Retina (tissue), 1 donor: ENCODE measurements at regions not wholly inside any gene's neighbourhood (a gene's known extent, or its start where the extent isn't known, plus 50 kb on each side); places are given as distances from the start of the nearest gene placed in this dataset.
"Not testable (repeated sequence)": the region's sequence is repeated elsewhere in the genome, so short reads cannot be mapped to it uniquely, and the experiment has no call there.

Experiments
- DNase-seq: peaks from one replicate; pipeline ENCODE4 v3.0.0-alpha.2; 2016

DNA sequence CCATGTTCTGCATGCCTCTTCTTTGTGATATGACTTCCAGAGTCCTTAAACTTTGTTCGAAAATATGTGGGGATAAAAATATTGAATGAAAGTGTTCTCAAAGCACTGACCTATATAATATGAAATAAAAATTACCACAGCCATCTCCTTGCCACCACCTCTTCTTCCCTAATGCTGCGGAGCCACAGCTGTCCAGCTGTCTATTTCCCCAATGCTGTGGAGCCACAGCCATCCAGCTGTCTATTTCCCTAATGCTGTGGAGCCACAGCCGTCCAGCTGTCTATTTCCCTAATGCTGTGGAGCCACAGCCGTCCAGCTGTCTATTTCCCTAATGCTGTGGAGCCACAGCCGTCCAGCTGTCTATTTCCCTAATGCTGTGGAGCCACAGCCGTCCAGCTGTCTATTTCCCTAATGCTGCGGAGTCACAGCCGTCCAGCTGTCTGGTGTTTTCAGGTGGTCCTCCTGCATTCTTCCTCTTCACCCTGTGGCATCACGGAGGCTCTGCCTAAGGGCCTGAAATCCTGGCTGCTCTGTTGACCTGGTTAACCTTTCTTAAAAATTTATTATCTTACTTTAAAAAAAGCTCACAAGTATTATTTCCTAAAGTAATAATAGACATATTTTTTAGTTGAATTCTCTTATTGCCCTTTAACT lies 266.1 kb upstream of the MEX3C start:
- DNase-seq = no peak

DNA sequence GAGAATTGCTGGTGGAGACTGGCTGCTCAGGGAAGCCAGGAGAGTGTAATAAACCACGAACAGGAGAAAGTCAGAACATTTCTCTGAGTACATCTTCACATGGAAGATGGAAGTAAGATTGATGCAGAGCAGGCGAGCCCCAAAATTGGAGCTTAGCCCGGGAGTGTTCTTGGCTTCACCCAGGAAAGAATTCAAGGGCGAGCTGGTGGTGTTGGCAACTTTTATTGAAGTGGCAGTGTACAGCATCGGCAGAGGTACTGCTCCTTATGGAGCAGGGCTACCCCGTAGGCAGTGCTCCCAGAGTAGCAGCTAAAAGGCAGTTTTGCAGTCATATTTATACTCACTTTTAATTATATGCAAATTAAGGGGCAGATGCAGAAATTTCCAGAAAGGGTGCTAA lies 281.4 kb upstream of the MEX3C start:
- no peak for DNase-seq

DNA sequence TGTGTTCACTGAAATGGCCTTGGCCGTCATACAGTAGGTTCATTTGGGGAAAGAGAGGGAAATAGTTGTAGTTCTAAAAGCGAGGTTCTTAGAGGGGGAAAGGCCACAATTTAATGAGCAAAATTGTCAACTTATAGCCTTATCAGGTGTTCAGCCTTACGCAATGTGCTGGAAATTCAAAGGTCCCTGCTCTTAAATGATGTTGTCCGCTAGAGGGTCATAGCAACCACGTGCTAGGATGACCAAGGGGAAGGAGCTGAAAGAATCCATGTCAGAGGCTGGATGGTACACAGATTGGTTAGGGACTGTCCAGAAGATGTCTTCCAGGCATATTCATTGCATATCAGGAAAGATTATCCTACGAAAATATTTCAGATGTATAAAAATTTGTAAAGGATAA lies 282.3 kb upstream of the MEX3C start:
- no peak for DNase-seq

DNA sequence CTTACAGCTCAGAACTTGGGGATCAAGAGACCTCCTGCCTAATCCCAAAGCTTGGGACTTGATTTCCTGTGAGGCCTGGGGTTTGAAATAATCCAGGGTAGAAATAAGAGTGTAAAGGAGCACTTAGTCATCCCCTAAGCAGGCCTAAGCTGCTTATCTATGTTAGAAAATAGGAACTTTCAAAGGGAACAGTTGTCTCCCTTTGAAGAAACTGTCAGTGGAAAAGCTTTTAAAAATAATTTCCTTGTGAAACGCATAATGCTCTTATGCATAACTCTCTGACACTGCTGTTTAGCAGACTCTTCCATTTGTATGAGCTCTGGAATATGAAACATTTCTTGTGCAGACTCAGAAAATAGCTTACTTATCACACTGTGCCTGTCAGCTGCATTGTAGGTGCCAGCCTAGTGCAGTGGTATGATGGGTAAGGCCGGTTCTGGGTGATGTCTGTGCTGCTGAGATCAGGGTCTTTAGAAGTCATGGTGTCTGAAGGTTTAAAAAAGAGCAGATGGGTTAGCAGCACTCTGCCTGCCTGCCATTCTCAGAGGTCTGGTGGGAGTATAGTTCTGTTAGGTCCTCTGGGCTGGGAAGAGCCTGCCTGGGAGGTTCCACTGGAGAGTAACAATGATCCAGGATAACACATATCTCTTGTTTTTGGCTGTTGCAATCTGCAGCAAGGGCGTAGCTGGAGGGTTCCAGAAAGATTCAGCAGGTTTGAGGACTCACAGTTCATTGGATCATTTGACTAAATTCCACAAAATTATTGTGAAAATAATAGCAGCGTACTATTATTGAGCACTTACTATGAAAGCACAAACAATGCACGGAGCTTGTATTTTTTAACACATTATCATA lies 283.2 kb upstream of the MEX3C start:
- DNase-seq = no peak

DNA sequence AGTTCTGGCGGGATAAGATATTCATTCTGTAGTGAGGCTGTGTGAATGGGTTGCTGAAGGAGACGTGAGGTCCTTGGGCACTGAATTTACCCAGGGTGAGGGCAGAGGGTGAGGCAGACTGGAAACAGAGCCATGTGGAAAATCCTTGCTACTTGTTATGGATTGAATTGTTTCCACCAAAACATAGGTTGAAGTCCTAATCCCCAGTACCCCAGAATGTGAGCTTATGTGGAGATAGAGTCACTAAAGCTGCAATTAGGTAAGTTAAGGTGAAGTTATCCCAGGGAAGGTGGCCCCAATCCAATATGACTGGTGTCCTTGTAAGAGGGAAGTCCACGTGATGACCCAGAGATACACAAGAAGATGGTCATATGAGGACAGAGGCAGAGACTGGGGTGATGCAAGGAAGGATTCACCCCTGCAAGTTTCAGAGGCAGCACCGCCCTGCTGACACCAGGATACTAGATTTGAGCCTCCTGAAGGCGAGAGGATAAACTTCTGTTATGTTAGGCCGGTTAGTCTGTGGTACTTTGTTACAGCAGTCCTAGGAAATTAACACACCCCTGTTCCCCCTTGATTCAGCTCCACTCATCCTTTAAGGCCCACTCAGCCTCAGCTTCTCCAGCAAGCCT lies 289.4 kb upstream of the MEX3C start:
- no peak for DNase-seq

DNA sequence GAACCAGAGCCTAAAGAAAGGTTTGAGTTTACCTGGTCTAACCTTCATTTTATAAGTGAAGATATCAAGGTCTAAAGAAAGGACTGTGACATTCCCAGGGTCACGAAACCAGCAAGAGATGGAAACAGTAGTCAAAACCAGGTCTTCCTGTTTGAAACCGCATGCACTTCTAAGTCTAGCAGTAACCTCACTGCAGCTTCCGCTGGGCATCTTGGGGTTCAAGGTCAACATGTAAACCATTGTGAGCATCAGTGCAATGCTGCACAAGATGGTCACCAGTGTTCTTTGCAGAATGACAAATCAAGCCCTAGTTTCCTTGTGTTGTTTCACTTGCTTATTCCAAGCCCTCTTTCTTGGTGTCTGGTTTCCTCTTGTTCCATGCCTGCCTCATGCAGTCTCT lies 292.9 kb upstream of the MEX3C start:
- no peak for DNase-seq

DNA sequence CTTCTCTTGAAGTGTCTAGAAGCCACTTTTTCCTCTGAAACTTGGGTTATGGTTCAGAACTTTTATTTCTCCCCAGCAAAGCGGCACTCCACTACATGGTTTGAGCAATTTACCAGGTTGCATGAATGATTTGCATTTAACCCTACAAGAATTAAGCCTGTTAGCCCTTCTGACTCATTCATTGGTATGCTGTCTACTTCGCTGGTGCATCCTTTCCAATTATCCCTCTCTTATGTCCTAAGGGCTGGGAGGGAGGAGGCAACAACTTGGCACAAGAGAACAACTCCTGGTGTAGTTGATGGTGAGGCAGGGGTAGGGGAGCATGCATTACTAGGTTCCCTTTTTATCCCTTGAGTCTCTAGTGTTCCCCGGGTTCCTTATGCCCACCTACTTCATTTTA lies 293.4 kb upstream of the MEX3C start:
- no peak for DNase-seq

DNA sequence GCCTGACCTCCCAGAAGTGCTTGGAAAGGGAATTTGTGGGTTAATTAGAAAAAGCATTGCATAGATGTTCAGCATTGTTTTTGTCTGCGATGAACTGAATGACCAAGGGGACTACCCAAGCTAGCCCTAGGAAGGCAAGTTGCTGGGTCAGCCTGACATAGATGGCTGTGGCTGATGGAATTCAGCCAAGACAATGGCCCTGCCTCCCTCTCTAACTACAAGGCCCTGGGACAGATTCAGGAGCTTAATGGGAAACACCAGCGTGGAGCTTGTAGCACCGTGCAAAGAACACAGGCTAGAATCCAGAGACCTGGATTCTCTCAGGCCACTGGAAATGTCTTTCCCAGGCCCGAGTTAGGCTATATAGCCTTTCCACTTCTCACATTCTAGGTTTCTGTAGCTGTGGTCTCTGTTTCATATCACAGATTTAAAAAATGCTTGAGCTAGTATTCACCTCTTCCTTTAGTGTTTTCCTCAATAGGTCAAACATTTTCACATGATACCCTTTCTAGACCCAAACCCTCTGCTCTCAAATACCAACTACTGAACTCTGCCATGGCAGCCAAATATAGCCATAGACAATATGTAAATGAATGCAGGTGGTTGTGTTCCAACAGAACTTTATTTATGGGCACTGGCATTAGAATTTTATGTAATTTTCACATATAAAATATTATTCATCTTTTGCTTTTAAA lies 294.3 kb upstream of the MEX3C start:
- DNase-seq = no peak

DNA sequence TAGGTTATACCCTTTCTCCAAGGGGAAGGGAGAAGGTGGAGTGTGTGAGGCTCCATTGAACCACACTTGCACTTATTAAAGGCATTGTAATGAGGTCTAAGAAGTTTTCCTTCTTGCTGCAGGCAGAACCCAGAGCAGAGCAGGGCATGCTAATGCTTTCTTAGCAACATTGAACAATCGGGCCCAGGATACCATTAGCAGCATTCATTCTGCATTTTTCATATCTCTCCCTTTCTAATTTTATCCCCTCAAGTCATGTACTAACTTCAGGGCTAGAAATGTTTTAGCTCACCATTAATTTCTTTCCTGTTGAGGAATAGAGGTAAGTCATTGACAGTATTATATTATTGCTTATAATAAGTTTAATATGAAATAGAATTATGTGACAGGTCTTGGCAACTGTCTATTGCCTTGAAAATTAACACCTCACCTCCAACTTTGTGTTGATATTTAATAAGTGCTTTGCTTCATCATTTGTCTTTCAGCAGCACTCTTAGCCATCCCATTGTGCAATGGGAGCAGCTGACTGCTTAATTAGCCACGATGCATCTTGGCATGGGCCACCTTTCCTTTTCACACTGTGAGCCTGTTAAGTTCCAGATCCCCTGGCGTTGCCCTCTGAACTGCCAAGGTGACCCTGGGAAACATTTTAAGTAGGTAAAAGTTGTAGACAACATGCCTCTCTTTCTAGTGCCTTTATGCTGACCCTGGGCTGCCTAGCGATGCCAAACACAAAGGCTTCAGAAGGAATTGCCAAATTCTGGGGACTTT lies 300.8 kb upstream of the MEX3C start:
- DNase-seq = no peak

DNA sequence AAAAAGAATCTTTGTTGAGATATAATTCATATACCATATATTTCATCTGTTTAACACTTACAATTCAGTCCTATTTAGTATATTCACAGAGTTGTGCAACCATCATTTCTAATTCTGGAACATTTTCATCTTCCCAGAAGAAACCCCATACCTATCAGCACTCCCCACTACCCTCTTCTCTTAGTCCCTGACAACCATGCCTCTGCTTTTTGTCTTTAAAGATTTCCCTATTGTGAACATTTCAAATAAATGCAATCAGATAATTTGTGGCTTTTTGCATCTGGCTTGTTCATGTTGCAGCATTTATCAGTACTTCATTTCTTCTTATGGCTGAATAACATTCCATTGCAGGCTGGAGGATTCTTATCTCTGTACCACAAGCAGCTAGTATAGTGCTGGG lies 305.9 kb upstream of the MEX3C start:
- DNase-seq = no peak

DNA sequence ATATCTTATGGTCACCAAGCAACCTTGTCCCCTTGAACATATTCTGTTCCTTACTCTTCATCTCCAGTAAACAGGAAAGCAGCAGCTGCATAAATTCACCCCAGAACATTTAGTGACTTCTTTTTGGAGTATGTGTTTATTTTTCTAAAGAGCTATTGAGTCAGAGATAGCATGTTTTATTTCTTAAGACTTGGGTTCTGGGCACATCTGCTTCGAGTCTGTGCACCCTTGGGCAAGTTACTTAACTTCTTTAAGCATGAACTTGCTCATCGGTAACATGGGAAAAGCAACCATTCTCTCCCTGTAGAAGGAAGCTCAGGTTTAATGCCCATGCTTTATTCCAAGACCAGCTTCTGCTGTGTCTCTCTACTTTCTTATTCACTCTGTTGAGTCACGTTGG lies 309.3 kb upstream of the MEX3C start:
- no peak for DNase-seq

DNA sequence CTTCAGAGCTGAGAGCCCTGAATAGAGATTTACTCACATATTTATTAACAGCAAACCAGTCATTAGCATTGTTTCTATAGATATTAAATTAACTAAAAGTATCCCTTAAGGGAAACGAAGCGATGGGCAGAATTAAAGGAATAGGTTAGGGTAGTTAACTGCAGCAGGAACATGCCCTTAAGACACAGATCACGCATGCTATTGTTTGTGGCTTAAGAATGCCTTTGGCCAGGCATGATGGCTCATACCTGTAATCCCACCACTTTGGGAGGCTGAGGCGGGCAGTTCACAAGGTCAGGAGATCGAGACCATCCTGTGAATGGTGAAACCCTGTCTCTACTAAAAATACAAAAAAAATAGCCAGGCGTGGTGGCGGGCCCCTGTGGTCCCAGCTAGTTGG lies 310.9 kb upstream of the MEX3C start:
- DNase-seq = not testable (repeated sequence)

DNA sequence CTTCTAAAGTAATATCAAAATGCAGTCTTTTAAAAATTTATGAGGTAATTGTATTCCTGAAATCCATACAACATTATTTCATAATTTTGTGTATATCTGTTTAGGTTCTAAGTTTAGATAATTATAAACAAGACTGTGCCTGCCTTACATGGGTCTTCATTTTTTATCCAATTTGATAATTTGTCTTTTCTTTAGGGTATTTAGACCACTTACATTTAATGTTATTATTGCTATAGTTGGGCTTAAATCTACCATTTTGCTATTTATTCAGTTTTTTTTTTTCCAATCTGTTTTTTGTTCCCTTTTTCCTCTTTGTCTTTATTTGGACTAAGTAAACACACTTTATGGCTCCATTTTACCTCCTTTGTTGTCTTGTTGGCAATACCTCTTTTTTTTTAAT lies 312.5 kb upstream of the MEX3C start:
- DNase-seq = no peak

DNA sequence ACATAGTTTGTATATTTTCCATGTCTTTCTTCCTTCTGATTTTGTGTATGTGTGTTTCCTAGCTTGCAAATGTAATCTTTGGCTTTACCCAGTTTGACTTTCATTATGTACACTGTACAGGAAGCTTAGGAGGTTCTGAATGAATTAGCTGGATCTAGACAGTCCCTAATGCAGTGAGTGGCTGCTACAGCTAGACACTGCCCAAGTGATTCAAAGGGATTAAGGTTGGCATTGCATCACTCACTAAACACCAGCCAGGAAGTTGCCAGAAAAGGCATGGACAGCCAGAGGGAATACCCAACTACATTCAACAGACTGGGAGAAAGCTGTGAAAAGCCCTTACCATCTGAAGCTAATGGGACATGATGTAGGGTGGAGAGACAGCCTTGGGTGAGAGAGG lies 316.0 kb upstream of the MEX3C start:
- no peak for DNase-seq

DNA sequence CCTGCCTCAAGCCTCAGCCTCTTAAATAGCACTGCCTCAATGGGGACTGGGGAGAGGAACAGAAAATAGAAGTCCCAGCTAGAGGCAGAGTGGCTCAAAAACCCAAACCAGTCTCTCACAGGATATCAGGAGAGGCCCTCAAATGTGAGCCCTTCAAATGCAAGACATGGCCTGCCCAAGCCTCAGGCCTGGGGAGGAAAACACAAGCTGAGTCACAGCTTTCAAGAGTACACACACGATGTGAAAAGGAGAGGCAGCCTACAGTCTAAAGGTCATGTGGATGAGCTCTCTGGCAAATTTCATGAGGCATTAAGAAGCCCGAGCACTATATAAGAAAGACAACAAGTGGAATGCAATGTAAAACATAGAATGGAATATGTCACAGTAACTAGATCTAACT lies 316.6 kb upstream of the MEX3C start:
- no peak for DNase-seq

DNA sequence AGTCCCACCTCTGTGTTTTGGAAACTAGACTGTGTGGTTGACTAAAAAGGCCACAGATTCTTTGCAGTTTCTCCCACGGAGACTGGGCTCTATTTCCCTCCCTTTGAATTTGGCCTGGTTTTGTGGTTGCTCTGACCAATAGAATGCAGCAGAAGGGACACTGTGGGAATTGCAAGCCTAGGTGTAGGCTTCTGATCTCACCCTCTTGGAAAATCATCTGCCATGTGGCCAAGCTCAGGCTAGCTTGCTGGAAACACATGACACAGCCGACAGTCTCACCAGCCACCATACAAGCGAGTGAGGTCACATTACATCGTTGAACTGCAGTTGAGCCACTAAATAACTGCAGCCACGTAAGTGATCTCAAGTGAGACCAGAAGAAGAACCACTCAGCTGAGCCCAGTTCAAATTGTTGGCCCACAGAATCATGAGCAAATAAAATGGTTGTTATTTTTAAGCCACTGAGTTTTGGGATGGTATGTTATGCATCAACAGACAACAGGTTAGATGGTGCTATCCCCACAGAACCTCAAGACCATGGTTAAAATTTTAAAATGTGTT lies 319.1 kb upstream of the MEX3C start:
- DNase-seq = no peak

DNA sequence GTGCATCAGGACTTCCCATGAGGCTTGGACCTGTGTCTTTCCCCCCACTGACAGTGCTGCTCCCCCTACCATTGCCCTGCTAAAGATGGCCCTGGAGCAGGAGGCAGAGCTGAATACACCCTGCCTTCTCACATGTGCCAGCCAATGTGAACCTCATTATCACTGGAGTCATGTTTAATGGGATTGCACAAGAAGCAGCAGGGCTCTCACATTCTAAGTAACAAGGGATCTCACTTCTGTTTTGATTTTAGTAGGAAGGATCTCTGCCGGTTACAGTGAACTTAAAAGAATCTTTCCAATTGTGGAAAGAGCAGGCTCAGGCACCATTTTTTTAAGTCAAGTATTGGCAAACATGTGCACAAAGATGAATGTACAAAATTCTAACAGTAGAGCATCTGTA lies 322.1 kb upstream of the MEX3C start:
- peak; percentile 8 for DNase-seq

DNA sequence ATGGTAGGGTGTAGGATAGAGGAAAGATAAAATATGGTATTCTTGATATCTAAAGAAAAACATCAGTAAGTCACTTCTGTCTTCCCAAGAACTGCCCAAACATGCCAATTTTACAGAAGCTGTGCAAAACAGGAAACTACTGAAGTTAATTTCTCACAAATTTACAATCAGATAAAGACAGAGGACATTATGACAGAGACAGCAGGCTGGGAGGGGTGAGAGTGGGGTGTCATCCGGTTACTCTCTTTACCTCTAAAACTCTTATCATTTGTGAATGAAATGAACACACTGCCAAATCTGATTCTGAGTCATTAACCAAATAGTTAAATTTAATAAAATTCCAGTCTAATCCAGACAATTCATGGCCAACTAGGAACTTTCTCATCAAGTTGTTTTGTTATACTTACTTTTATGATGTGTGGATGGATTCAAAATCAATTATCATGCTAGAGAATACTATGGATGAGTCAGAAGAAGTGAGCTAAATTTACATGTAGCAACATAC lies 323.2 kb upstream of the MEX3C start:
- no peak for DNase-seq

DNA sequence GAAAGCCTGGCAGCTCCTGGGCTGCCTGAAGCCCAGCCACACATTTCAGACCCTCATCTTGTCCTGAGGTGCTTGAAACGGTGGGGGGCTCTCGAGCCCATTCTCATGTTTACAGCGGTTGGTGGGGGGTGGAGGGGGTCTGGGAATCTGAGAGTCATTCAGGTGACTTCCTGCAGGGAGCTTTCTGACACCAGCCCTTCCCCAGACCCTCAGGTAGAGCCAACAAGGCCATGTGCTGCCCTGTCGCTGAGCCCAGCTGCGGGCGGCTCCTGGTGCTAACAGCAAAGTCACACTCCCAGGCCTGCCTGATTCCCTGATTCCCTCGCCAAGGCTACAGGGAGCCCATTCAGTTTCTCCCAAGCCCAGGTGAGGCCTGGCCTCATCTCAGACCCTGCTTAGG lies 324.9 kb upstream of the MEX3C start:
- DNase-seq = no peak

DNA sequence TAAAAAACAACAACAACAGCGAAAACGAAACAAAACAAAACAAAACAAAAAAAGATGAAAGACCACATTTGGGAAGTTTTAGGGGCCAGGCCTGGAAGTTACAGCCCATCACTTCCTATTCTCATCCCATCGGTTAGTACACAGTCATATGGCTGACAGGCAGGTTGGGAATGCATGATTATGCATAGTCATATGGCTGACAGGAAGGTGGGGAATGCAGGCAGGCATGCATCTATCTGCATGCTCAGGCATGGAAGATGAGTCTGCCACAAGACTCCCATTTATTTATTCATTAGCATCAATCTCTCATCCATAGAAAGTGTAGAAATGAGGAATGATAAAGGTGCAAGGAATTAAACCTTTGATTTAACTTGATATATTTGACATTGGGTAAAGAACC lies 325.3 kb upstream of the MEX3C start:
- no peak for DNase-seq

DNA sequence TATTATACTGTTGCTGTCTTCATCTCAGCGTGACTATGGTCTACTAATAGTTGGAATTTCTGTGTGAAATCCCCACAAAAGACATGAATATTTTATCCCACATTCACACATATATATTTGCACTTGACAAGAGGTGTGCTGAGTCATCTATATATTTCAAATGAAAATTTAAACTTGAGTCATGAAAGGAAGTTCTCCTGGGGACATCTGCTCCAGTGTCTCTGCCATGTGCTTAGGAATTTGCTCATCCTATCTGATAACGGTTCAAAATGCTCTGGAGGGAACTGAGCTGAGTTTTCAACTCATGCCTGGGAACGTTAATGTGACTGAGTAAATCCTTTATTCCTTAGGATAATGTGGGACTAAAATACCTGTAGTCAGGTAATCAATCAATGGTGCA lies 326.2 kb upstream of the MEX3C start:
- DNase-seq = no peak
